ENCODE measurements at regions not wholly inside any gene's neighbourhood (a gene's known extent, or its start where the extent isn't known, plus 50 kb on each side); places are given as distances from the start of the nearest gene placed in this dataset.

- no peak overlapping the region for H3K27ac ChIP-seq
- TF ChIP-seq CTCF (IDR thresholded peaks at IDR 0.05) = no peak
- no peak overlapping the region for H3K9ac ChIP-seq (ENCODE audit: low read depth in 2 of 2, low read length in 2 of 2)
- intact Hi-C loops (cut with DNase I) = no loop called here
- no peak overlapping the region for H3K4me3 ChIP-seq
- DNase-seq = no peak
- no peaks in the 10 kb centered on the region for H3K27me3 ChIP-seq
- H3K4me1 ChIP-seq = no peaks in the 10 kb centered on the region
- no peaks in the 10 kb centered on the region for H3K36me3 ChIP-seq
- no peaks in the 10 kb centered on the region for H3K9me3 ChIP-seq
Measured at GRCh38 chr15:23850666-23851065, 163.6 kb upstream of the NDN start.

- Histone ChIP-seq H3K9ac (ENCODE audit: low read depth in 2 of 2, low read length in 2 of 2) (no peak overlapping the region), H3K27ac (no peak overlapping the region), H3K4me3 (no peak overlapping the region), H3K9me3 (no peaks in the 10 kb centered on the region), H3K36me3 (no peaks in the 10 kb centered on the region), H3K4me1 (no peaks in the 10 kb centered on the region), H3K27me3 (no peaks in the 10 kb centered on the region)
- intact Hi-C loops (cut with DNase I) = no loop called here
- DNase-seq = no peak
- no peak for TF ChIP-seq CTCF (IDR thresholded peaks at IDR 0.05)
Measured at GRCh38 chr15:23851921-23852320, 164.8 kb upstream of the NDN start.

- Histone ChIP-seq H3K36me3 (no peaks in the 10 kb centered on the region), H3K4me3 (no peak overlapping the region), H3K9ac (ENCODE audit: low read depth in 2 of 2, low read length in 2 of 2) (no peak overlapping the region), H3K27me3 (no peaks in the 10 kb centered on the region), H3K27ac (no peak overlapping the region), H3K4me1 (no peaks in the 10 kb centered on the region), H3K9me3 (no peaks in the 10 kb centered on the region)
- intact Hi-C loops (cut with DNase I) = no loop called here
- no peak for DNase-seq
- TF ChIP-seq CTCF (IDR thresholded peaks at IDR 0.05) = no peak
Measured at GRCh38 chr15:23853286-23853685, 166.2 kb upstream of the NDN start.

- H3K27me3 ChIP-seq = no peaks in the 10 kb centered on the region
- intact Hi-C loops (cut with DNase I) = no loop called here
- no peaks in the 10 kb centered on the region for H3K4me1 ChIP-seq
- H3K36me3 ChIP-seq = no peaks in the 10 kb centered on the region
- no peak overlapping the region for H3K4me3 ChIP-seq
- H3K27ac ChIP-seq = no peak overlapping the region
- DNase-seq = no peak
- no peak for TF ChIP-seq CTCF (IDR thresholded peaks at IDR 0.05)
- no peaks in the 10 kb centered on the region for H3K9me3 ChIP-seq
- H3K9ac ChIP-seq (ENCODE audit: low read depth in 2 of 2, low read length in 2 of 2) = no peak overlapping the region
Measured at GRCh38 chr15:23854203-23854911, 167.3 kb upstream of the NDN start.

- no peak for TF ChIP-seq CTCF (IDR thresholded peaks at IDR 0.05)
- H3K27ac ChIP-seq = no peak overlapping the region
- no peak overlapping the region for H3K4me3 ChIP-seq
- no peaks in the 10 kb centered on the region for H3K36me3 ChIP-seq
- no peaks in the 10 kb centered on the region for H3K9me3 ChIP-seq
- H3K9ac ChIP-seq (ENCODE audit: low read depth in 2 of 2, low read length in 2 of 2) = no peak overlapping the region
- DNase-seq = no peak
- no peaks in the 10 kb centered on the region for H3K27me3 ChIP-seq
- intact Hi-C loops (cut with DNase I) = loop anchor here (5.0 kb wide), 1 partner anchor 208 kb away; the partner anchor contains the start of gene MAGEL2
- no peaks in the 10 kb centered on the region for H3K4me1 ChIP-seq
Measured at GRCh38 chr15:23854912-23855659, 168.0 kb upstream of the NDN start.

Measured in colonic mucosa (tissue), 4 donors.